H1 (cell line): ENCODE measurements at regions not wholly inside any gene's neighbourhood (a gene's known extent, or its start where the extent isn't known, plus 50 kb on each side); places are given as distances from the start of the nearest gene placed in this dataset.

Source experiments
- CTBP2 ChIP-seq: IDR thresholded peaks from 2 replicates; pipeline ENCODE4 v1.7.0; 2011; ENCODE audit warnings: borderline replicate concordance, mild to moderate bottlenecking, moderate library complexity, mixed read lengths, low read length; ENCODE audit not compliant: insufficient read depth, insufficient read length
- CTCF ChIP-seq, 3 experiments: IDR thresholded peaks; 1 replicate in 2 of 3; 2 replicates in 1 of 3; pipeline versions ENCODE4 v1.5.1 to v1.6.1; 2011; ENCODE audit warnings: low read length in 3 of 3, mild to moderate bottlenecking in 3 of 3, inconsistent platforms in 2 of 3, low read depth in 1 of 3, moderate library complexity in 1 of 3; ENCODE audit not compliant: insufficient read depth in 1 of 3; ENCODE audit errors: control extremely low read depth in 1 of 3
- EP300 ChIP-seq, 2 experiments: IDR thresholded peaks; 1 replicate in 1 of 2; 2 replicates in 1 of 2; pipeline ENCODE4 v1.6.1; 2011 to 2012; ENCODE audit warnings: low read depth in 2 of 2, low read length in 2 of 2, mild to moderate bottlenecking in 2 of 2, borderline replicate concordance in 1 of 2, inconsistent platforms in 1 of 2, moderate library complexity in 1 of 2
- MAX ChIP-seq: IDR thresholded peaks from 2 replicates; pipeline ENCODE4 v1.6.1; 2012; ENCODE audit warnings: inconsistent platforms

DNA sequence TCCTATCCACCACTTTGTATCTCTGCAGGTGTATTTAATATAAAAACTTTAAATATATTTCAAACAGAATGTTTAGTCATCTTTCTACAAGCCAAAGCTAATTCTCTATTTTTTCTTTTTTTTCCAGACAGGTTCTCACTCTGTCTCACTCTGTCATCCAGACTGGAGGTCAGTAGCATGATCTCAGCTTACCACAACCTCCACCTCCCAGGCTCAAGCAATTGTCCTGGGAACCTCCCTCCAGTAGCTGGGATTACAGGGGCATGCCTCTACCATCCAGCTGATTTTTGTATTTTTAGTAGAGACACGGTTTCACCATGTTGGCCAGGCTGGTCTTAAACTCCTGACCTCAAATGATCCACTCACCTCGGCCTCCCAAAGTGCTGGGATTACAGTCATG, 202.6 kb downstream of the VGLL3 start:
- no peak for TF ChIP-seq CTCF (IDR thresholded peaks at IDR 0.05; ENCODE audit: control extremely low read depth in 1 of 3, insufficient read depth in 1 of 3, low read depth in 1 of 3, low read length in 3 of 3)
- no peak for TF ChIP-seq MAX
- no peak for TF ChIP-seq EP300 (IDR thresholded peaks at IDR 0.05; ENCODE audit: borderline replicate concordance in 1 of 2, low read depth in 2 of 2, low read length in 2 of 2)
- TF ChIP-seq CTBP2, result no peak
